ENCODE measurements at regions not wholly inside any gene's neighbourhood (a gene's known extent, or its start where the extent isn't known, plus 50 kb on each side); places are given as distances from the start of the nearest gene placed in this dataset.
"Not testable (repeated sequence)": the region's sequence is repeated elsewhere in the genome, so short reads cannot be mapped to it uniquely, and the experiment has no call there.

DNA sequence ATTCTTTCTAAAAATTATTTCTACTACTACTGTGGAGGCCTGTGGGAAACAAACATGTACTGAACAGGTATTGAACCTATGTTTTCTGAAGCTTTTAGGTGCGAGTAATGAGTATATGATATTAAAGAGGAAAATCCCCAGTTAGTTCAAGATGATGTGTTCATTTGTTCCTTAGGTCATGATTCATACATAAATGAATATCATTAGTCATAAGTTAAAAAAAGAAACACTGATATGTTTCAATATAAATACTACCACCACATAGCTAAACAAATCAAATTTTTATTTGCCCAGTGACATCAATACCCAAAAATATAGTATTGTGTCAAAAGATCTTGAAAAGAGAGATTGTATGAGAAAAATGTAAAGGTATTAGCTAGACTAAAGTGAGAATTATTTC, 210.7 kb upstream of the GNAI1 start:
- no peaks in the 10 kb centered on the region for H3K36me3 Mint-ChIP-seq (ENCODE audit: low read depth)
- peaks cover under 1% of the 10 kb centered on the region for H3K27me3 Mint-ChIP-seq (ENCODE audit: insufficient read depth)
- no peak overlapping the region for H3K27ac Mint-ChIP-seq
- no peaks in the 10 kb centered on the region for H3K4me1 Mint-ChIP-seq (ENCODE audit: low read depth)
- no peak overlapping the region for H3K4me3 Mint-ChIP-seq
- intact Hi-C loops (cut with micrococcal nuclease) = no loop called here
- no peaks in the 10 kb centered on the region for H3K9me3 Mint-ChIP-seq
- DNase-seq (ENCODE audit: low spot score) = no peak

DNA sequence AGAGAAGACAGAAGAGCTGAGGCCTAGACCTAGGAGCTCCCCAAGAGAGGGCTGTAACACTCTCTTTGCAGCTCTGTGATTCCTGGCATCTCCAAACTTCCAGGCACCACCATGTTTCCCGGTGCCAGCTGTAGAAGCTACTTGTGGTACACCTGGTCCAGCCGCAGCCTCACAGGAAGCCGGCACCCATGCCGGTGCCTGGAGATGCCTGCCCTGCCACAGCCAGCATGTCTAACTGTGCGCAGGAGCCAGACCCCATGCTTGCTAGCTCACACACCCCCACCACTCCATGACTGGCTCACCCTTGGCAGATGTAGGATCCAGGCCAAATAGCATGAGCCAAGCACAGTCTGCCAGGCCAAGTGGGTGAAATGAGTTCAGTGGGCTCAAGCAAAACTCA, 211.7 kb upstream of the GNAI1 start:
- Mint-ChIP-seq H3K27ac (no peak overlapping the region), H3K9me3 (no peaks in the 10 kb centered on the region), H3K4me1 (ENCODE audit: low read depth) (no peaks in the 10 kb centered on the region), H3K4me3 (no peak overlapping the region), H3K36me3 (ENCODE audit: low read depth) (no peaks in the 10 kb centered on the region), H3K27me3 (ENCODE audit: insufficient read depth) (no peaks in the 10 kb centered on the region)
- intact Hi-C loops (cut with micrococcal nuclease) = no loop called here
- no peak for DNase-seq (ENCODE audit: low spot score)

DNA sequence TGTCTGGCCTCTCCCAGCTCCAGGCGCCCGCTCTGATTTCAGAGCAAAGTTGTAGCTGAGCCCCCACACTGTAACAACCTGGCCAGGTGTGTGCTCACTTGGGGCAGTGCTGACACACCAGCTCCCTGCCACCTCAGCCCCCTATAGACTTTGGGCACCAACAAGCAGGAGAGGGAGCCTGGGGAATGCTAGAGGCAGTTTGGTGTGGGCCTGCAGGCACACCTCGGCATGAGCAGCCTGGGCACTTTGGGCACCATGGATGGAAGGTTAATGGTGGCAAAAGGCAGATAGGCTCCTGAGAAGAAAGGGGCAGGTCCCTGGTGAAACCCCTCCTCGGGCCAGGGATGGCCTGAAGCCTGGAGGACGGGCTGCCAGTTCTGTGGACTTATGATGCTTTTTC, 212.7 kb upstream of the GNAI1 start:
- intact Hi-C loops (cut with micrococcal nuclease) = no loop called here
- no peaks in the 10 kb centered on the region for H3K36me3 Mint-ChIP-seq (ENCODE audit: low read depth)
- no peak overlapping the region for H3K27ac Mint-ChIP-seq
- no peak overlapping the region for H3K4me3 Mint-ChIP-seq
- H3K4me1 Mint-ChIP-seq (ENCODE audit: low read depth) = no peaks in the 10 kb centered on the region
- no peak for DNase-seq (ENCODE audit: low spot score)
- no peaks in the 10 kb centered on the region for H3K27me3 Mint-ChIP-seq (ENCODE audit: insufficient read depth)
- no peaks in the 10 kb centered on the region for H3K9me3 Mint-ChIP-seq

DNA sequence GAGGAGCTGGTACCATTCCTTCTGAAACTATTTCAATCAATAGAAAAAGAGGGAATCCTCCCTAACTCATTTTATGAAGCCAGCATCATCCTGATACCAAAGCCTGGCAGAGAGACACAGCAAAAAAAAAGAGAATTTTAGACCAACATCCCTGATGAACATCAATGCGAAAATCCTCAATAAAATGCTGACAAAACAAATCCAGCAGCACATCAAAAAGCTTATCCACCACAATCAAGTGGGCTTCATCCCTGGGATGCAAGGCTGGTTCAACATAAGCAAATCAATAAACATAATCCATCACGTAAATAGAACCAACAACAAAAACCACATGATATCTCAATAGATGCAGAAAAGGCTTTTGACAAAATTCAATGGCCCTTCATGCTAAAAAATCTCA, 216.0 kb upstream of the GNAI1 start:
- DNase-seq (ENCODE audit: low spot score); H3K4me3 Mint-ChIP-seq; H3K27me3 Mint-ChIP-seq (ENCODE audit: insufficient read depth); H3K9me3 Mint-ChIP-seq; H3K27ac Mint-ChIP-seq; intact Hi-C loops (cut with micrococcal nuclease); H3K36me3 Mint-ChIP-seq (ENCODE audit: low read depth): not testable (repeated sequence)
- peaks cover 10% of the 10 kb centered on the region for H3K4me1 Mint-ChIP-seq (ENCODE audit: low read depth)

DNA sequence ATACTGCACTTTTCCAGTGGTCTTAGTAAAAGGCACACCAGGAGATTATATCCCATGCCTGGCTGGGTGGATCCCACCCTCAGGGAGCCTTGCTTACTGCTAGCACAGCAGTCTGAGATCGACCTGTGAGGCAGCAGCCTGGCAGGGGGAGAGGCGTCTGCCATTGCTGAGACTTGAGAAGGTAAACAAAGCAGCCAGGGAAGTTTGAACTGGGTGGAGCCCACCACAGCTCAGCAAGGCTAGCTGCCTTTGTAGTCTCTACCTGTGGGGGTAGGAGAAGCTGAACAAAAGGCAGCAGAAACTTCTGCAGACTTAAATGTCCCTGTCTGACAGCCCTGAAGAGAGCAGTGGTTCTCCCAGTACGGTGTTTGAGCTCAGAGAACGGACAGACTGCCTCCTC, 219.3 kb upstream of the GNAI1 start:
- H3K36me3 Mint-ChIP-seq (ENCODE audit: low read depth); H3K4me3 Mint-ChIP-seq; DNase-seq (ENCODE audit: low spot score); H3K27ac Mint-ChIP-seq; H3K27me3 Mint-ChIP-seq (ENCODE audit: insufficient read depth); intact Hi-C loops (cut with micrococcal nuclease); H3K9me3 Mint-ChIP-seq: not testable (repeated sequence)
- peaks cover 33% of the 10 kb centered on the region for H3K4me1 Mint-ChIP-seq (ENCODE audit: low read depth)

DNA sequence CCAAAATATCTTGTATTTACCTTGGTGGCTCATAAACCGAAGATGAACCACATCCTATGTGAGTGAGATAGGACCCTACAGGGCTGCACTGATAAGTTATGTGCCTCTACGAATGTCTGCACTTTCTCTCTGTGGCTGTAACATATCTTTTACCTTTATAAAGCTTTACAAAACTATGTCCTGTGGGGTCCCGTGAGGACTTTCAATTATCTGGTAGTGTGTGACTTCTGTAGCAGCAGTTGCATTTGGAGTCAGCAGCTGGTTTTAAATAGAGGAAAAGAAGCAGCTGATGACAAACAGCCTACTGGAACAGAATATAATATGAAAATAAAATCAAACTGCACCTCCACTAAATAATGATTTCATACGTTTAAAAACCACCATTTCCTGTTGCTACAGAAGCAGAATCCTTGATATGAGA, 222.4 kb upstream of the GNAI1 start:
- Mint-ChIP-seq H3K4me3 (no peak overlapping the region), H3K27me3 (ENCODE audit: insufficient read depth) (peaks cover 4% of the 10 kb centered on the region), H3K4me1 (ENCODE audit: low read depth) (peaks cover 33% of the 10 kb centered on the region), H3K27ac (no peak overlapping the region), H3K36me3 (ENCODE audit: low read depth) (no peaks in the 10 kb centered on the region), H3K9me3 (no peaks in the 10 kb centered on the region)
- no peak for DNase-seq (ENCODE audit: low spot score)
- intact Hi-C loops (cut with micrococcal nuclease) = no loop called here

DNA sequence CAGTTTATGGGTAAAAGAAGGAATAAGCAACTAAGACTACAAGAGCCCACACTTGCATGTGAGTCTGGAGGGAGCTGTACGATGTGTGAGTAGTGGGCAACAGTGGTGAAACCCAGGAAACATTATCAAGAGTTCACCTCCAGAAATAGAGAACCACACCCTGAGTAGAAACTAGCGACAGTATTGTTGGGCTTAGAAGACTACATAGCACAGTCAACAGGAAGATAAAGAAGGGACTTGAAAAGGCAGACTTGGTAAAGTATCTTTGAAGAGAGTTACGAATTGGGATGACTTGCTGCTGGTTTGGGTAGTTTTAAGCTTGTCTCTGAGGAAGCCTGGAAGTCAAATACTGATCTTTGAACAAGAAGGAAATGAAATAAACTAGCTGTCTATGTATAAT, 223.2 kb upstream of the GNAI1 start:
- Mint-ChIP-seq H3K4me3 (no peak overlapping the region), H3K36me3 (ENCODE audit: low read depth) (no peaks in the 10 kb centered on the region), H3K9me3 (no peaks in the 10 kb centered on the region), H3K27ac (no peak overlapping the region), H3K4me1 (ENCODE audit: low read depth) (peaks cover 31% of the 10 kb centered on the region), H3K27me3 (ENCODE audit: insufficient read depth) (peaks cover 4% of the 10 kb centered on the region)
- DNase-seq (ENCODE audit: low spot score) = no peak
- intact Hi-C loops (cut with micrococcal nuclease) = no loop called here

DNA sequence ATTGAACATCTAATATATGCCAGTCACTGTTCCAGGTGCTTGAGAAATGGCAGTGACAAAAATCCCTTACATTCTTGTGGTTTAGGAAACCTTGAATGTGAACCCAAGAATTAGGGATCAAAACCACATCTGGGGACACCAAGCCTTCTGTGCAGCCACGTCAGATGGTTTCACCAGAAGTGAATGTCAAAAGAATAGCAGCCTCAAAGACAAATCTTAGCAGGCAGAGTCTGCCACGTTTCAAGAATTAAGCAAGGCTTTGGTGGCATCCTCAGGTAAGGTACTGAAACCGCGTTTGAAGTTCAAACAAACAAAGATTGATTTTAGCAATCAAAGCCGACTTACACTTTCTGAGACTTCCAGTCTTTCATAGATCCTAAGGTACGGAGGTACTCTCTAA, 225.5 kb upstream of the GNAI1 start:
- DNase-seq (ENCODE audit: low spot score) = no peak
- Mint-ChIP-seq H3K9me3 (no peaks in the 10 kb centered on the region), H3K4me3 (no peak overlapping the region), H3K36me3 (ENCODE audit: low read depth) (no peaks in the 10 kb centered on the region), H3K27me3 (ENCODE audit: insufficient read depth) (peaks cover 4% of the 10 kb centered on the region), H3K27ac (no peak overlapping the region), H3K4me1 (ENCODE audit: low read depth) (peaks cover 23% of the 10 kb centered on the region)
- intact Hi-C loops (cut with micrococcal nuclease) = no loop called here

DNA sequence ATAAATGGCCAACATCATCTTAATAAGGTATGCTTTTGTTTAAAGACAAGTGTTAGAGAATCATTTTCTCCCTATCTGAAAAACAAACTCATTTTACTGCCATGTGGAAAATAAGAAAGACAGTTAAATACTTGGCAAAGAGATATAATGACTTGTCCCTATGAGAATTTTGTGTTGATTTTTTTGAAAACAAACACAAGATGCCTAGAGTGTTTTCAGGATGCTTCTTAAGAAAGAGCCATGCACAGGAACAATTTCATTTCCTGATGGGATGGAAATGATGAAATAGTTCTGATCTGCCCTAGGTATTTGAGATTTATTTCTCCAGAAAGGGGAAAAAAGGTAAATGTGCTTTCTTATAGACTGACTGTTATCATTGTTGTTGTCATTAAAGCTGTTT, 237.5 kb upstream of the GNAI1 start:
- Mint-ChIP-seq H3K9me3 (no peaks in the 10 kb centered on the region), H3K4me3 (no peak overlapping the region), H3K27ac (no peak overlapping the region), H3K36me3 (ENCODE audit: low read depth) (no peaks in the 10 kb centered on the region), H3K4me1 (ENCODE audit: low read depth) (no peaks in the 10 kb centered on the region), H3K27me3 (ENCODE audit: insufficient read depth) (no peaks in the 10 kb centered on the region)
- DNase-seq (ENCODE audit: low spot score) = no peak
- intact Hi-C loops (cut with micrococcal nuclease) = no loop called here

DNA sequence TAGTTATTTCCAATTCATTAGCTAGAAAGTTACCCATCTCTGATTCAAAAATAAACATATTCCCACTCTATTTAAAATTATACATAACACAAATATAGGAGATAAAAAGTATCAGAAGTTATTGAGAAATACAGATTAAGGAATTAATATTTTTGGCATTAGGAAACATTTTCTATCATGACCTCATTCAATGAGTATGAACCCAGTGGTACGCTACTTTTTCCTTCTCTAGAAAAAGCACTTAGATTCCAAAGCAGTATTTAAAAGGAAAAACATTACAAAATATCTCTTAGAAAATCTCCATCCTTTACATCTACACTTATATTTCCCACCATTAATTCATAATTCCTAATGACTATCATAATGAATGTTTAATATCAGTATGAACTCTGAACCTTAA, 240.6 kb upstream of the GNAI1 start:
- Mint-ChIP-seq H3K36me3 (ENCODE audit: low read depth) (no peaks in the 10 kb centered on the region), H3K4me1 (ENCODE audit: low read depth) (no peaks in the 10 kb centered on the region), H3K9me3 (no peaks in the 10 kb centered on the region), H3K4me3 (no peak overlapping the region), H3K27me3 (ENCODE audit: insufficient read depth) (no peaks in the 10 kb centered on the region), H3K27ac (no peak overlapping the region)
- DNase-seq (ENCODE audit: low spot score) = no peak
- intact Hi-C loops (cut with micrococcal nuclease) = no loop called here

DNA sequence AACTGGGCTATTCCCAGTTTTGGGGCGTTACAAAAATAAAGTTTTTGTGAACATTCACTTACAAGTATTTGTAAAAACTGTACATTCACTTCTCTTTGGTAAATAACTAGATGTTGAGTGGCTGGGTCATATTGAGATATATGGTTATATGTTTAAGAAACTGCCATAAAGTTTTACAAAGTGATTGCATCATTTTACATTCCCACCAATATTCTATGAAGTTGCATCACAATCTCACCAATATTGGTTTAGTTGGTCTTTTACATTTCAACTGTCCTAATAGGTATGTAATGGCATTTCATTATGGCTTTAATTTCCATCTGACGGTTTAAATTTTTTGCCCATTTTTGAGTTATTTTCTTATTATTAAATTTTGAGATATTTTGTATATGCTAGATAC, 251.7 kb upstream of the GNAI1 start:
- intact Hi-C loops (cut with micrococcal nuclease) = no loop called here
- H3K36me3 Mint-ChIP-seq (ENCODE audit: low read depth) = no peaks in the 10 kb centered on the region
- H3K4me3 Mint-ChIP-seq = no peak overlapping the region
- no peak overlapping the region for H3K27ac Mint-ChIP-seq
- no peak for DNase-seq (ENCODE audit: low spot score)
- H3K4me1 Mint-ChIP-seq (ENCODE audit: low read depth) = no peaks in the 10 kb centered on the region
- no peaks in the 10 kb centered on the region for H3K27me3 Mint-ChIP-seq (ENCODE audit: insufficient read depth)
- no peaks in the 10 kb centered on the region for H3K9me3 Mint-ChIP-seq

DNA sequence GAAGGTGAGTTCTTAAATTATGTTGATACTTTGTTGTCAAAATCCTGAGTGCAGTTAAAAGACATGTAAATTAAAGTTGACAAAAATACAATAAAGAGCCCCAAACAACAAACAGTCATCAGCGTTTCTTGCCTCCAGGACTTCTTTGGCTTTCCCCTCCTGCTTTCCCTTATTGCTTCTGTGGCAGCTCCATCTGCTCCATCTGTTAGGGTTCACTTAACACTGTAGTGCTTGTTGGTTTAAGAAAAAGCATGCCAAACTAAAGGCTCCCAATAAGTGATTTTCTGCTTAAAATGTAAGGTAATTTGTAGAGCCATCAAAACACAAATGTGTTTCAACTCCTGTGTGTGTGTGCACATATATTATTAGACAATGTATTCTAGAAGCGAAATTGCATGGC, 254.3 kb upstream of the GNAI1 start:
- intact Hi-C loops (cut with micrococcal nuclease) = no loop called here
- Mint-ChIP-seq H3K36me3 (ENCODE audit: low read depth) (no peaks in the 10 kb centered on the region), H3K4me3 (no peak overlapping the region), H3K4me1 (ENCODE audit: low read depth) (no peaks in the 10 kb centered on the region), H3K27ac (no peak overlapping the region), H3K9me3 (no peaks in the 10 kb centered on the region), H3K27me3 (ENCODE audit: insufficient read depth) (no peaks in the 10 kb centered on the region)
- DNase-seq (ENCODE audit: low spot score) = no peak

DNA sequence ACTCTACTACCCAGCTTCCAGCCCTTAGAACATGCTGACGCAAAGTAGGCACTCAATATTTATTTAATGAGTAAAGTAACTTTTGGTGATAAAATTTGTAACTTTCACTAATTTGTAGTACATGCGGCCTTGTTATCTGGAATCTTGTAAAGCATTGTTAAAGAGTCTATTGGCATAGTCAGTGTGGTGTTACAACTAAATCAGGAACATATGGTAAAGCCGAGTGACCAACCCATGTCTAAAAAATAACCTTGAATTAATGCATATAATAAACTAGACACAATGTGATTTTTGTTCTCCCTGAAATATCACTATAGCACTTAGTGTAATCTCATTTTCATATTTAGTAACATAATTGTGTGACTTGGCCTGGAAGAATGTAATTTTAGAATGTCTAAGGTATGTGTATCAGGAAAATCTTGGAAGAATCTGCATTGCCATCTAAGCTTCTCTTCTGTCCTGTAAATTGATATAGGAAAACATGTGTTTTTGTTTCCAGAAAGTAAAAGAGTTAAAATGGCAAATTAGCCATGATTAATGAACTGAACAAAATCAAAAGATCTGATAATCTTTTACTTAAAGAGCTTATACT, 256.7 kb upstream of the GNAI1 start:
- Mint-ChIP-seq H3K4me1 (ENCODE audit: low read depth) (no peaks in the 10 kb centered on the region), H3K36me3 (ENCODE audit: low read depth) (no peaks in the 10 kb centered on the region), H3K27me3 (ENCODE audit: insufficient read depth) (no peaks in the 10 kb centered on the region), H3K9me3 (no peaks in the 10 kb centered on the region), H3K27ac (no peak overlapping the region), H3K4me3 (no peak overlapping the region)
- DNase-seq (ENCODE audit: low spot score) = no peak
- intact Hi-C loops (cut with micrococcal nuclease) = no loop called here

DNA sequence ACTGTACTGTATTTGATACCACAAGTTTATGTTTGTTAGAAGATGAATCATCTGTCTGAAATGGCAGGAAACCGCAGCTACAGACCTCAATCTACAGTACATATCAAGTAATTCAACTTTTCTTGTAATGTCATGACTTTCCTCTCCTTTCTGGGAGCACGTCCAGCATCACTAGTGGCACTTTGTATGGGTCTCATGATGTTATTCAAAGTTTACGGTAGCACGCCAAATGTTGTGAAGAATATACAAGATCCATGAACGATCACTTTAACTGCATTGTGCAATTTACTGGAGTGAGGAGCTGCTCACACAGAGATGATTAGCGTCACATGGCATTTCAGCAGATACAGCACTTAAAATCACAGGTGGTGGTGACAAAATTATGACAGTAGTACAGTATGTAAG, 257.8 kb upstream of the GNAI1 start:
- intact Hi-C loops (cut with micrococcal nuclease) = no loop called here
- H3K4me1 Mint-ChIP-seq (ENCODE audit: low read depth) = no peaks in the 10 kb centered on the region
- no peak overlapping the region for H3K27ac Mint-ChIP-seq
- no peak for DNase-seq (ENCODE audit: low spot score)
- H3K9me3 Mint-ChIP-seq = no peaks in the 10 kb centered on the region
- H3K27me3 Mint-ChIP-seq (ENCODE audit: insufficient read depth) = no peaks in the 10 kb centered on the region
- H3K4me3 Mint-ChIP-seq = no peak overlapping the region
- H3K36me3 Mint-ChIP-seq (ENCODE audit: low read depth) = no peaks in the 10 kb centered on the region

Data from activated T-helper 1 cell treated with anti-CD3 and anti-CD28 coated beads, Interleukin-12 subunit alpha, Interleukin-12 subunit beta, Interleukin-2, Interleukin-4 antibody, amounts not matched to agents 30 ng/mL and 10 ng/mL and 1 ng/mL, durations not matched to agents 14 hours and 24 hours and 36 hours (primary cell).